Heart right ventricle (tissue), 16 donors: ENCODE measurements at regions not wholly inside any gene's neighbourhood (a gene's known extent, or its start where the extent isn't known, plus 50 kb on each side); places are given as distances from the start of the nearest gene placed in this dataset.

ENCODE experiments used
- ATAC-seq, 8 donors: fragments of 200-7000 bp; cut with Tn5 transposase; one replicate each; pipeline ENCODE4 v1.9.1; 2020; ENCODE audit warnings: mild to moderate bottlenecking in 8 of 8, moderate library complexity in 8 of 8, moderate number of reproducible peaks in 1 of 8
- DNase-seq, 2 donors: peaks; one replicate each; pipeline ENCODE4 v3.0.0-alpha.2; 2020
- H3K27ac ChIP-seq, 10 donors: fragments of 200-600 bp; sonication (generic) in 2 of 10; one replicate each; pipeline versions ENCODE4 v1.5.0 to v1.8.0; 2020 to 2022; ENCODE audit warnings: mild to moderate bottlenecking in 3 of 10
- H3K27me3 ChIP-seq, 7 donors: fragments of 200-600 bp; one replicate each; pipeline ENCODE4 v1.8.0; 2021 to 2022; ENCODE audit warnings: mild to moderate bottlenecking in 2 of 7
- H3K36me3 ChIP-seq, 9 donors: fragments of 200-600 bp; sonication (generic) in 1 of 9; one replicate each; pipeline versions ENCODE4 v1.5.0 to v1.8.0; 2020 to 2022; ENCODE audit warnings: mild to moderate bottlenecking in 2 of 9
- H3K4me1 ChIP-seq, 9 donors: fragments of 200-600 bp; sonication (generic) in 1 of 9; one replicate each; pipeline versions ENCODE4 v1.5.0 to v1.8.0; 2020 to 2022; ENCODE audit warnings: mild to moderate bottlenecking in 4 of 9
- H3K4me3 ChIP-seq, 10 donors: fragments of 200-600 bp; sonication (generic) in 2 of 10; one replicate each; pipeline versions ENCODE4 v1.5.0 to v1.8.0; 2020 to 2022; ENCODE audit warnings: mild to moderate bottlenecking in 7 of 10, moderate library complexity in 2 of 10
- H3K9me3 ChIP-seq, 11 donors: fragments of 200-600 bp in 10 of 11; sonication (generic) in 2 of 11; one replicate each; pipeline versions ENCODE4 v1.5.0 to v1.8.0; 2013 to 2022; ENCODE audit warnings: mild to moderate bottlenecking in 2 of 11, control low read depth in 1 of 11, moderate library complexity in 1 of 11
- CTCF ChIP-seq, 9 donors: fragments of 200-600 bp; sonication (generic) in 2 of 9; IDR thresholded peaks; one replicate each; pipeline versions ENCODE4 v1.5.0 to v1.8.0; 2021 to 2022; ENCODE audit warnings: antibody characterized with exemption in 9 of 9, mild to moderate bottlenecking in 5 of 9, moderate library complexity in 1 of 9
- WGBS, 2 donors: extraction: QIAGEN DNeasy Blood & Tissue Kit; methylation state at CpG; one replicate each; pipeline ENCODE4 v1.1.7; 2013; ENCODE audit warnings: inconsistent platforms in 1 of 2; 5-methylcytosine and 5-hydroxymethylcytosine counted together
- intact Hi-C, 10 donors: fragments of 100-400 bp; cut with DNase I; formaldehyde crosslinking; loops; one replicate each; pipeline versions ENCODE4 v1.11.1 to v1.14.2; 2022
- donor health status: Arrhythmogenic right ventricular cardiomyopathy.
- donor health status: ischemic (EF 13 %, LVEDD 7.1; RV severe dilation, severe dysfunction).
- donor health status: healthy with polysubstance abuse.
- donor health status: DM: no; HTN: yes; CAD: no.
- donor health status: DM: no; HTN: no; CAD: no.
- donor health status: ischemic (EF 25% LVEDD 6.9; RV normal size, moderate dysfunction).
- donor health status: ischemic (EF 25% LVEDD 5.7; RV mildly dilated, moderate dysfunction).
- donor health status: healthy.
- donor health status: DM: yes; HTN: yes; CAD: no.
- donor health status: Ischemic cardiomyopathy.
- donor health status: ischemic (EF 35%, LVEDD 5.7; RV mildly dilated, moderate dysfunction).
- donor health status: nonischemic (EF 11% LVEDD 7.7; RV severe dilation, severe dysfunction).
- donor health status: DM: yes; HTN: yes; CAD: no.
- donor health status: PGD.
- donor health status: ischemic (EF 29% LVEDD 5.4; RV normal size, mild dysfunction).
- donor health status: nonischemic (EF 23%, LVEDD 6.1; RV moderate dilation, normal function).

- no peak overlapping the region for H3K4me3 ChIP-seq
- no peak for DNase-seq
- no peaks in the 10 kb centered on the region for H3K36me3 ChIP-seq
- ATAC-seq = peak in 3 of 8 donors; percentile 25 to 39 (median 35)
- H3K27me3 ChIP-seq = no peaks in the 10 kb centered on the region
- H3K9me3 ChIP-seq = no peaks in the 10 kb centered on the region
- TF ChIP-seq CTCF (IDR thresholded peaks at IDR 0.05) = no peak
- WGBS, 2 donors = 46 to 48% methylated on average over 2 of the region's 2 CpGs
- no peaks in the 10 kb centered on the region for H3K4me1 ChIP-seq
- intact Hi-C loops = no loop called here
- no peak overlapping the region for H3K27ac ChIP-seq
These were observed 312.4 kb upstream of the MEIS1 start for GRCh38 chr2:66122516-66122915.

- intact Hi-C loops = no loop called here
- H3K4me1 ChIP-seq = no peaks in the 10 kb centered on the region
These were observed 313.0 kb upstream of the MEIS1 start for GRCh38 chr2:66121946-66122345.

GRCh38 chr2:66113988-66114625, 320.8 kb upstream of the MEIS1 start:
- Histone ChIP-seq H3K4me3 (no peak overlapping the region), H3K9me3 (no peaks in the 10 kb centered on the region), H3K36me3 (no peaks in the 10 kb centered on the region), H3K27ac (no peak overlapping the region), H3K27me3 (no peaks in the 10 kb centered on the region), H3K4me1 (no peaks in the 10 kb centered on the region)
- TF ChIP-seq CTCF (IDR thresholded peaks at IDR 0.05) = no peak
- intact Hi-C loops = no loop called here
- WGBS, 2 donors = 75 to 91% methylated on average over 2 of the region's 2 CpGs
- DNase-seq (no peak), ATAC-seq (no peak)

More at GRCh38 chr2:66121946-66122345, 313.0 kb upstream of the MEIS1 start:
- Histone ChIP-seq H3K27ac (no peak overlapping the region), H3K27me3 (no peaks in the 10 kb centered on the region), H3K36me3 (no peaks in the 10 kb centered on the region), H3K4me3 (no peak overlapping the region), H3K9me3 (no peaks in the 10 kb centered on the region)
- 60 to 68% methylated on average over 3 of the region's 3 CpGs for WGBS, 2 donors
- TF ChIP-seq CTCF (IDR thresholded peaks at IDR 0.05) = no peak
- ATAC-seq (no peak), DNase-seq (no peak)

DNA sequence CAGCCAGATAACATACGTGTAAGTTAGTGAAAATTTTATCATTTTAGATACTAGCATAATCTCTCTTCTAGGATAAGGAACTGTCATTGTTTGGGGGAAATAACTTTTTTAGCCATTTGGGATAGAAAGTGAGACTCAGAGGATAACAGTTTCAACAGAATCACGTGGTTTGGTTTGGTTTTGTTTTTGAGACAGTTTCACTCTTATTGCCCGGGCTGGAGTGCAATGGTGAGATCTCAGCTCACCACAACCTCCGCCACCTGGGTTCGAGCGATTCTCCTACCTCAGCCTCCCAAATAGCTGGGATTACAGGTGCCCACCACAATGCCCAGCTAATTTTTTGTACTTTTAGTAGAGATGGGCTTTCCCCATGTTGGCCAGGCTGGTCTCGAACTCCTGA, 323.2 kb upstream of the MEIS1 start:
- WGBS, 2 donors = 76 to 80% methylated on average over 7 of the region's 7 CpGs
- Histone ChIP-seq H3K27me3 (no peaks in the 10 kb centered on the region), H3K9me3 (no peaks in the 10 kb centered on the region), H3K4me3 (no peak overlapping the region), H3K27ac (no peak overlapping the region), H3K4me1 (no peaks in the 10 kb centered on the region), H3K36me3 (no peaks in the 10 kb centered on the region)
- ATAC-seq (no peak), DNase-seq (no peak)
- TF ChIP-seq CTCF (IDR thresholded peaks at IDR 0.05) = no peak
- intact Hi-C loops = no loop called here
